GM23338 (cell line): ENCODE measurements at regions not wholly inside any gene's neighbourhood (a gene's known extent, or its start where the extent isn't known, plus 50 kb on each side); places are given as distances from the start of the nearest gene placed in this dataset.

Experiments used
- ATAC-seq: fragments of 200-7000 bp; cut with Tn5 transposase; 3 replicates; pipeline ENCODE4 v1.9.1; 2020
- DNase-seq: peaks from one replicate; pipeline ENCODE4 v3.0.0-alpha.2; 2015; ENCODE audit warnings: low spot score
- H2AFZ ChIP-seq: fragments of 200-600 bp; sonication (generic); 2 replicates; pipeline ENCODE4 v1.8.0; 2016; ENCODE audit warnings: antibody characterized with exemption, mild to moderate bottlenecking, moderate library complexity
- H3F3A ChIP-seq: fragments of 200-600 bp; sonication (generic); replicated peaks from 2 replicates; pipeline ENCODE4 v1.8.0; 2017; ENCODE audit warnings: antibody characterized with exemption, mixed run types, low read depth
- H3K27ac ChIP-seq: fragments of 200-600 bp; sonication (generic); 2 replicates; pipeline ENCODE4 v1.6.1; 2016; ENCODE audit warnings: low read depth
- H3K27me3 ChIP-seq: fragments of 200-600 bp; sonication (generic); 2 replicates; pipeline ENCODE4 v1.8.0; 2016; ENCODE audit warnings: mild to moderate bottlenecking, mixed run types, moderate library complexity; ENCODE audit not compliant: insufficient read depth
- H3K36me3 ChIP-seq: fragments of 200-600 bp; sonication (generic); 2 replicates; pipeline ENCODE4 v1.8.0; 2016; ENCODE audit warnings: mild to moderate bottlenecking; ENCODE audit not compliant: insufficient read depth
- H3K4me1 ChIP-seq: fragments of 200-600 bp; sonication (generic); 2 replicates; pipeline ENCODE4 v1.8.0; 2016; ENCODE audit warnings: mild to moderate bottlenecking, moderate library complexity; ENCODE audit not compliant: insufficient read depth
- H3K4me2 ChIP-seq: fragments of 200-600 bp; sonication (generic); 2 replicates; pipeline ENCODE4 v1.7.1; 2017; ENCODE audit warnings: mixed run types
- H3K4me3 ChIP-seq: fragments of 200-600 bp; sonication (generic); 2 replicates; pipeline ENCODE4 v1.6.1; 2016; ENCODE audit warnings: mixed run types
- H3K79me2 ChIP-seq: fragments of 200-600 bp; sonication (generic); replicated peaks from 2 replicates; pipeline ENCODE4 v1.8.0; 2017; ENCODE audit warnings: mild to moderate bottlenecking; ENCODE audit not compliant: insufficient read depth
- H3K9me2 ChIP-seq: fragments of 200-600 bp; sonication (generic); 2 replicates; pipeline ENCODE4 v1.8.0; 2017; ENCODE audit not compliant: insufficient read depth
- H4K20me1 ChIP-seq: fragments of 200-600 bp; sonication (generic); replicated peaks from 2 replicates; pipeline ENCODE4 v1.8.0; 2017; ENCODE audit warnings: mild to moderate bottlenecking; ENCODE audit not compliant: insufficient read depth
- H3K27ac Mint-ChIP-seq: 2 replicates; pipeline ENCODE4 v1.8.0; 2020; ENCODE audit warnings: inconsistent platforms, mild to moderate bottlenecking, moderate library complexity, mixed read lengths
- H3K27me3 Mint-ChIP-seq: 3 replicates; pipeline ENCODE4 v1.8.0; 2022; ENCODE audit warnings: low read depth, mild to moderate bottlenecking, moderate library complexity, mixed read lengths, inconsistent platforms; ENCODE audit not compliant: insufficient read depth, poor library complexity
- H3K36me3 Mint-ChIP-seq: 3 replicates; pipeline ENCODE4 v1.8.0; 2021; ENCODE audit warnings: low read depth, mild to moderate bottlenecking, inconsistent platforms, moderate library complexity, mixed read lengths
- H3K4me1 Mint-ChIP-seq: 3 replicates; pipeline ENCODE4 v1.8.0; 2020; ENCODE audit warnings: mild to moderate bottlenecking, inconsistent platforms, mixed read lengths
- H3K4me3 Mint-ChIP-seq: 3 replicates; pipeline ENCODE4 v1.8.0; 2021; ENCODE audit warnings: moderate library complexity, mild to moderate bottlenecking, inconsistent platforms, mixed read lengths
- H3K9me3 Mint-ChIP-seq: 3 replicates; pipeline ENCODE4 v1.8.0; 2020; ENCODE audit warnings: moderate library complexity, mild to moderate bottlenecking, inconsistent platforms, mixed read lengths
- CREB1 ChIP-seq: fragments of 250-450 bp; sonication (Bioruptor Pico); IDR thresholded peaks from 2 replicates; pipeline ENCODE4 v1.5.0; 2020; ENCODE audit warnings: low read depth, mild to moderate bottlenecking, moderate library complexity
- EZH2 ChIP-seq: fragments of 200-600 bp; sonication (generic); IDR thresholded peaks from one replicate; pipeline ENCODE4 v1.8.0; 2017; ENCODE audit warnings: antibody characterized with exemption, mild to moderate bottlenecking, low read depth; ENCODE audit not compliant: unreplicated experiment
- EZH2phosphoT487 ChIP-seq: fragments of 200-600 bp; sonication (generic); IDR thresholded peaks from one replicate; pipeline ENCODE4 v1.8.1; 2018; ENCODE audit warnings: antibody characterized with exemption; ENCODE audit not compliant: unreplicated experiment
- JUNB ChIP-seq: IDR thresholded peaks from one replicate; pipeline ENCODE4 v1.6.1; 2016; ENCODE audit warnings: antibody characterized with exemption; ENCODE audit not compliant: unreplicated experiment
- NANOG ChIP-seq: IDR thresholded peaks from 2 replicates; pipeline ENCODE4 v1.6.1; 2016; ENCODE audit warnings: antibody characterized with exemption, borderline replicate concordance
- POLR2AphosphoS5 ChIP-seq: IDR thresholded peaks from 2 replicates; pipeline ENCODE4 v1.6.1; 2016; ENCODE audit warnings: antibody characterized with exemption, low read depth
- STAT1 ChIP-seq: IDR thresholded peaks from one replicate; pipeline ENCODE4 v1.6.1; 2016; ENCODE audit warnings: antibody characterized with exemption; ENCODE audit not compliant: unreplicated experiment
- ZNF114 ChIP-seq: fragments of 250-450 bp; sonication (Bioruptor Pico); IDR thresholded peaks from 2 replicates; pipeline ENCODE4 v1.5.0; 2020; ENCODE audit warnings: mild to moderate bottlenecking, moderate library complexity
- ZNF331 ChIP-seq: fragments of 250-450 bp; sonication (Bioruptor Pico); IDR thresholded peaks from 2 replicates; pipeline ENCODE4 v1.5.0; 2020; ENCODE audit warnings: low read depth, mild to moderate bottlenecking, moderate library complexity
- ZNF462 ChIP-seq: fragments of 250-450 bp; sonication (Bioruptor Pico); IDR thresholded peaks from 2 replicates; pipeline ENCODE4 v1.5.0; 2020; ENCODE audit warnings: mild to moderate bottlenecking, moderate library complexity
- TF ChIP-seq, protein P1 (sequence below): IDR thresholded peaks from one replicate; pipeline ENCODE4 v1.6.1; 2018; ENCODE audit warnings: antibody characterized with exemption; ENCODE audit not compliant: unreplicated experiment
- TF ChIP-seq, protein P2 (sequence below), 2 experiments: fragments of 200-600 bp in 1 of 2; sonication (generic) in 1 of 2; conservative IDR thresholded peaks; 2 replicates each; pipeline versions ENCODE4 v1.5.1 to v1.6.1; 2016 to 2017; ENCODE audit warnings: antibody characterized with exemption in 2 of 2, low read depth in 2 of 2, mild to moderate bottlenecking in 2 of 2, moderate library complexity in 1 of 2
- TF ChIP-seq, protein P3 (sequence below): IDR thresholded peaks from 2 replicates; pipeline ENCODE4 v1.6.1; 2016; ENCODE audit warnings: antibody characterized with exemption

- Histone ChIP-seq H3K4me2 (no peak overlapping the region), H3F3A (no peaks in the 10 kb centered on the region), H3K9me2 (no peaks in the 10 kb centered on the region), H3K4me1 (no peaks in the 10 kb centered on the region), H2AFZ (no peak overlapping the region), H3K79me2 (no peaks in the 10 kb centered on the region), H3K36me3 (no peaks in the 10 kb centered on the region), H3K4me3 (no peak overlapping the region), H3K27me3 (no peaks in the 10 kb centered on the region), H3K27ac (no peak overlapping the region), H4K20me1 (no peaks in the 10 kb centered on the region)
- no peaks in the 10 kb centered on the region for H3K4me1 Mint-ChIP-seq
- H3K36me3 Mint-ChIP-seq: no peaks in the 10 kb centered on the region
- ATAC-seq (no peak), DNase-seq (no peak)
- no peaks in the 10 kb centered on the region for H3K27me3 Mint-ChIP-seq
- no peak overlapping the region for H3K4me3 Mint-ChIP-seq
- H3K27ac Mint-ChIP-seq: no peak overlapping the region
- H3K9me3 Mint-ChIP-seq: no peaks in the 10 kb centered on the region
- TF ChIP-seq STAT1 (no peak), CREB1 (no peak), ZNF114 (no peak), EZH2 (no peak), ZNF462 (no peak), POLR2AphosphoS5 (no peak), EZH2phosphoT487 (no peak), NANOG (no peak), JUNB (no peak), ZNF331 (CRISPR knock-in tag) (no peak)
- TF ChIP-seq, protein P1, sequence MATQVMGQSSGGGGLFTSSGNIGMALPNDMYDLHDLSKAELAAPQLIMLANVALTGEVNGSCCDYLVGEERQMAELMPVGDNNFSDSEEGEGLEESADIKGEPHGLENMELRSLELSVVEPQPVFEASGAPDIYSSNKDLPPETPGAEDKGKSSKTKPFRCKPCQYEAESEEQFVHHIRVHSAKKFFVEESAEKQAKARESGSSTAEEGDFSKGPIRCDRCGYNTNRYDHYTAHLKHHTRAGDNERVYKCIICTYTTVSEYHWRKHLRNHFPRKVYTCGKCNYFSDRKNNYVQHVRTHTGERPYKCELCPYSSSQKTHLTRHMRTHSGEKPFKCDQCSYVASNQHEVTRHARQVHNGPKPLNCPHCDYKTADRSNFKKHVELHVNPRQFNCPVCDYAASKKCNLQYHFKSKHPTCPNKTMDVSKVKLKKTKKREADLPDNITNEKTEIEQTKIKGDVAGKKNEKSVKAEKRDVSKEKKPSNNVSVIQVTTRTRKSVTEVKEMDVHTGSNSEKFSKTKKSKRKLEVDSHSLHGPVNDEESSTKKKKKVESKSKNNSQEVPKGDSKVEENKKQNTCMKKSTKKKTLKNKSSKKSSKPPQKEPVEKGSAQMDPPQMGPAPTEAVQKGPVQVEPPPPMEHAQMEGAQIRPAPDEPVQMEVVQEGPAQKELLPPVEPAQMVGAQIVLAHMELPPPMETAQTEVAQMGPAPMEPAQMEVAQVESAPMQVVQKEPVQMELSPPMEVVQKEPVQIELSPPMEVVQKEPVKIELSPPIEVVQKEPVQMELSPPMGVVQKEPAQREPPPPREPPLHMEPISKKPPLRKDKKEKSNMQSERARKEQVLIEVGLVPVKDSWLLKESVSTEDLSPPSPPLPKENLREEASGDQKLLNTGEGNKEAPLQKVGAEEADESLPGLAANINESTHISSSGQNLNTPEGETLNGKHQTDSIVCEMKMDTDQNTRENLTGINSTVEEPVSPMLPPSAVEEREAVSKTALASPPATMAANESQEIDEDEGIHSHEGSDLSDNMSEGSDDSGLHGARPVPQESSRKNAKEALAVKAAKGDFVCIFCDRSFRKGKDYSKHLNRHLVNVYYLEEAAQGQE: no peak
- TF ChIP-seq, protein P2, sequence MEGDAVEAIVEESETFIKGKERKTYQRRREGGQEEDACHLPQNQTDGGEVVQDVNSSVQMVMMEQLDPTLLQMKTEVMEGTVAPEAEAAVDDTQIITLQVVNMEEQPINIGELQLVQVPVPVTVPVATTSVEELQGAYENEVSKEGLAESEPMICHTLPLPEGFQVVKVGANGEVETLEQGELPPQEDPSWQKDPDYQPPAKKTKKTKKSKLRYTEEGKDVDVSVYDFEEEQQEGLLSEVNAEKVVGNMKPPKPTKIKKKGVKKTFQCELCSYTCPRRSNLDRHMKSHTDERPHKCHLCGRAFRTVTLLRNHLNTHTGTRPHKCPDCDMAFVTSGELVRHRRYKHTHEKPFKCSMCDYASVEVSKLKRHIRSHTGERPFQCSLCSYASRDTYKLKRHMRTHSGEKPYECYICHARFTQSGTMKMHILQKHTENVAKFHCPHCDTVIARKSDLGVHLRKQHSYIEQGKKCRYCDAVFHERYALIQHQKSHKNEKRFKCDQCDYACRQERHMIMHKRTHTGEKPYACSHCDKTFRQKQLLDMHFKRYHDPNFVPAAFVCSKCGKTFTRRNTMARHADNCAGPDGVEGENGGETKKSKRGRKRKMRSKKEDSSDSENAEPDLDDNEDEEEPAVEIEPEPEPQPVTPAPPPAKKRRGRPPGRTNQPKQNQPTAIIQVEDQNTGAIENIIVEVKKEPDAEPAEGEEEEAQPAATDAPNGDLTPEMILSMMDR (conservative IDR thresholded peaks at IDR 0.05; ENCODE audit: low read depth in 2 of 2): no peak
- TF ChIP-seq, protein P3, sequence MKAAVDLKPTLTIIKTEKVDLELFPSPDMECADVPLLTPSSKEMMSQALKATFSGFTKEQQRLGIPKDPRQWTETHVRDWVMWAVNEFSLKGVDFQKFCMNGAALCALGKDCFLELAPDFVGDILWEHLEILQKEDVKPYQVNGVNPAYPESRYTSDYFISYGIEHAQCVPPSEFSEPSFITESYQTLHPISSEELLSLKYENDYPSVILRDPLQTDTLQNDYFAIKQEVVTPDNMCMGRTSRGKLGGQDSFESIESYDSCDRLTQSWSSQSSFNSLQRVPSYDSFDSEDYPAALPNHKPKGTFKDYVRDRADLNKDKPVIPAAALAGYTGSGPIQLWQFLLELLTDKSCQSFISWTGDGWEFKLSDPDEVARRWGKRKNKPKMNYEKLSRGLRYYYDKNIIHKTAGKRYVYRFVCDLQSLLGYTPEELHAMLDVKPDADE: no peak
Measured at GRCh38 chr7:91543646-91544045, 279.4 kb downstream of the FZD1 start.
